ENCODE measurements at regions not wholly inside any gene's neighbourhood (a gene's known extent, or its start where the extent isn't known, plus 50 kb on each side); places are given as distances from the start of the nearest gene placed in this dataset.

- no peaks in the 10 kb centered on the region for H3K36me3 ChIP-seq
- H3K27me3 ChIP-seq: no peaks in the 10 kb centered on the region
- TF ChIP-seq POLR2AphosphoS5 (IDR thresholded peaks at IDR 0.05) (no peak), POLR2A (IDR thresholded peaks at IDR 0.05) (no peak), EP300 (IDR thresholded peaks at IDR 0.05) (no peak)
- TF ChIP-seq, protein P1, sequence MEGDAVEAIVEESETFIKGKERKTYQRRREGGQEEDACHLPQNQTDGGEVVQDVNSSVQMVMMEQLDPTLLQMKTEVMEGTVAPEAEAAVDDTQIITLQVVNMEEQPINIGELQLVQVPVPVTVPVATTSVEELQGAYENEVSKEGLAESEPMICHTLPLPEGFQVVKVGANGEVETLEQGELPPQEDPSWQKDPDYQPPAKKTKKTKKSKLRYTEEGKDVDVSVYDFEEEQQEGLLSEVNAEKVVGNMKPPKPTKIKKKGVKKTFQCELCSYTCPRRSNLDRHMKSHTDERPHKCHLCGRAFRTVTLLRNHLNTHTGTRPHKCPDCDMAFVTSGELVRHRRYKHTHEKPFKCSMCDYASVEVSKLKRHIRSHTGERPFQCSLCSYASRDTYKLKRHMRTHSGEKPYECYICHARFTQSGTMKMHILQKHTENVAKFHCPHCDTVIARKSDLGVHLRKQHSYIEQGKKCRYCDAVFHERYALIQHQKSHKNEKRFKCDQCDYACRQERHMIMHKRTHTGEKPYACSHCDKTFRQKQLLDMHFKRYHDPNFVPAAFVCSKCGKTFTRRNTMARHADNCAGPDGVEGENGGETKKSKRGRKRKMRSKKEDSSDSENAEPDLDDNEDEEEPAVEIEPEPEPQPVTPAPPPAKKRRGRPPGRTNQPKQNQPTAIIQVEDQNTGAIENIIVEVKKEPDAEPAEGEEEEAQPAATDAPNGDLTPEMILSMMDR (IDR thresholded peaks at IDR 0.05): no peak
- no peak for DNase-seq (ENCODE audit: low spot score in 2 of 2)
- WGBS: 89% methylated on average over 1 of the region's 1 CpG
- no peaks in the 10 kb centered on the region for H3K9me3 ChIP-seq
- no peak overlapping the region for H3K27ac ChIP-seq
- no peak overlapping the region for H3K4me3 ChIP-seq
- H3K4me1 ChIP-seq: no peaks in the 10 kb centered on the region
Observed at GRCh38 chr5:86029308-86029707, 588.4 kb upstream of the COX7C start.

DNA sequence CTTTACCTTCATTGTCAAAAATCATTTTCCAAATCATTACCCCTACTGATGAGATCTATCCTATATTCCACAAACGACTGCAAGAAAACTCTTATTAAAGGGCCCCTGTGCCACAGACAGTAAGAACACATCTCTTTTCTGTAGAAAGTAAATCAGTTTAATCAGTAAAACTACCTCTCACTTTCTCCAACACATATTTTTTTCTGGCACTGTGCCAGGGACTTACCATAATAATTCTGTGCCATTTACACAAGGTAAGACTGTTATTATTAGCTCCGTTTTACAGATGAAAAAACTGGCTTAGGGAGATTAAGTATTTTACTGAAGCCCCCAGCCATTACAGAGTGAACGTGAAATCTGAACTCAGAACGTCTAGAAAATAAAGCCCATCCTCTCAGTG is 587.0 kb upstream of the COX7C start:
- Histone ChIP-seq H3K27me3 (no peaks in the 10 kb centered on the region), H3K36me3 (no peaks in the 10 kb centered on the region), H3K9me3 (no peaks in the 10 kb centered on the region), H3K4me3 (no peak overlapping the region), H3K4me1 (no peaks in the 10 kb centered on the region), H3K27ac (no peak overlapping the region)
- no peak for DNase-seq (ENCODE audit: low spot score in 2 of 2)
- WGBS: 40% methylated on average over 4 of the region's 4 CpGs
- TF ChIP-seq POLR2AphosphoS5 (IDR thresholded peaks at IDR 0.05) (no peak), POLR2A (IDR thresholded peaks at IDR 0.05) (no peak), EP300 (IDR thresholded peaks at IDR 0.05) (no peak)

- Histone ChIP-seq H3K27ac (no peak overlapping the region), H3K36me3 (no peaks in the 10 kb centered on the region), H3K4me3 (no peak overlapping the region), H3K27me3 (no peaks in the 10 kb centered on the region), H3K4me1 (no peaks in the 10 kb centered on the region), H3K9me3 (no peaks in the 10 kb centered on the region)
- TF ChIP-seq POLR2AphosphoS5 (IDR thresholded peaks at IDR 0.05): no peak
- TF ChIP-seq POLR2A (IDR thresholded peaks at IDR 0.05): no peak
- TF ChIP-seq, protein P1 (IDR thresholded peaks at IDR 0.05): no peak
- TF ChIP-seq EP300 (IDR thresholded peaks at IDR 0.05): no peak
- DNase-seq (ENCODE audit: low spot score in 2 of 2): no peak
- WGBS: 59% methylated on average over 3 of the region's 3 CpGs
Observed at GRCh38 chr5:86038566-86038965, 579.2 kb upstream of the COX7C start.

- Histone ChIP-seq H3K27me3 (no peaks in the 10 kb centered on the region), H3K4me3 (no peak overlapping the region), H3K27ac (no peak overlapping the region), H3K36me3 (no peaks in the 10 kb centered on the region), H3K9me3 (no peaks in the 10 kb centered on the region), H3K4me1 (no peaks in the 10 kb centered on the region)
- WGBS: 80% methylated on average over 7 of the region's 7 CpGs
- no peak for DNase-seq (ENCODE audit: low spot score in 2 of 2)
- TF ChIP-seq, protein P1 (IDR thresholded peaks at IDR 0.05): no peak
- TF ChIP-seq POLR2AphosphoS5 (IDR thresholded peaks at IDR 0.05) (no peak), POLR2A (IDR thresholded peaks at IDR 0.05) (no peak), EP300 (IDR thresholded peaks at IDR 0.05) (no peak)
Observed at GRCh38 chr5:86039351-86039750, 578.4 kb upstream of the COX7C start.

- Histone ChIP-seq H3K4me1 (no peaks in the 10 kb centered on the region), H3K27me3 (no peaks in the 10 kb centered on the region), H3K36me3 (no peaks in the 10 kb centered on the region), H3K4me3 (no peak overlapping the region), H3K27ac (no peak overlapping the region), H3K9me3 (no peaks in the 10 kb centered on the region)
- DNase-seq (ENCODE audit: low spot score in 2 of 2): no peak
- TF ChIP-seq POLR2AphosphoS5 (IDR thresholded peaks at IDR 0.05) (no peak), POLR2A (IDR thresholded peaks at IDR 0.05) (no peak), EP300 (IDR thresholded peaks at IDR 0.05) (no peak)
- TF ChIP-seq, protein P1 (IDR thresholded peaks at IDR 0.05): no peak
- 60% methylated on average over 1 of the region's 1 CpG for WGBS
Observed at GRCh38 chr5:86070719-86071118, 547.0 kb upstream of the COX7C start.

GRCh38 chr5:86074297-86074696 is 543.4 kb upstream of the COX7C start:
- Histone ChIP-seq H3K27me3 (no peaks in the 10 kb centered on the region), H3K27ac (no peak overlapping the region), H3K4me1 (no peaks in the 10 kb centered on the region), H3K36me3 (no peaks in the 10 kb centered on the region), H3K9me3 (no peaks in the 10 kb centered on the region), H3K4me3 (no peak overlapping the region)
- DNase-seq (ENCODE audit: low spot score in 2 of 2): no peak
- no peak for TF ChIP-seq POLR2A (IDR thresholded peaks at IDR 0.05)
- TF ChIP-seq, protein P1 (IDR thresholded peaks at IDR 0.05): no peak
- TF ChIP-seq EP300 (IDR thresholded peaks at IDR 0.05): no peak
- no peak for TF ChIP-seq POLR2AphosphoS5 (IDR thresholded peaks at IDR 0.05)
- WGBS: 80% methylated on average over 3 of the region's 3 CpGs
